A549 (cell line): ENCODE measurements at regions not wholly inside any gene's neighbourhood (a gene's known extent, or its start where the extent isn't known, plus 50 kb on each side); places are given as distances from the start of the nearest gene placed in this dataset.

Experiments used
- ATAC-seq, 2 experiments: fragments of 200-7000 bp in 1 of 2; fragments of >200 bp in 1 of 2; cut with Nextera tagmentation in 1 of 2; cut with Tn5 transposase in 1 of 2; 3 replicates each; pipeline versions ENCODE4 v1.8.0 to v1.9.1; 2018 to 2020; ENCODE audit warnings: mild to moderate bottlenecking in 1 of 2, moderate library complexity in 1 of 2
- CTCF ChIA-PET: fragments of 300-600 bp; sonication (Branson Sonifier 250); formaldehyde crosslinking; extraction: SDS; loops from one replicate; lab custom pipeline; 2021; ENCODE audit warnings: antibody characterized with exemption, inconsistent platforms; lab: Yijun Ruan, JAX
- POLR2A ChIA-PET: fragments of 350-600 bp; formaldehyde crosslinking; extraction: SDS; loops from one replicate; lab custom pipeline; 2021; ENCODE audit warnings: antibody characterized with exemption, inconsistent platforms; lab: Yijun Ruan, JAX
- DNase-seq, 2 experiments: peaks; one replicate each; pipeline versions ENCODE4 v3.0.0 to v3.0.0-alpha.2; 2011 to 2016; ENCODE audit warnings: low read depth in 1 of 2, low spot score in 1 of 2
- FAIRE-seq: peaks from 2 replicates; lab custom pipeline; 2011; peaks lifted over from hg19 to GRCh38; lab: Jason Lieb, UNC
- H3K27ac ChIP-seq, 2 experiments: fragments of >200 bp; sonication (Bioruptor Twin); formaldehyde crosslinking; 3 replicates each; pipeline ENCODE4 v1.5.1; 2016 to 2017
- H3K4me1 ChIP-seq: fragments of >200 bp; sonication (Bioruptor Twin); formaldehyde crosslinking; 3 replicates; pipeline ENCODE4 v1.6.1; 2016
- H3K4me2 ChIP-seq: fragments of >200 bp; sonication (Bioruptor Twin); formaldehyde crosslinking; 3 replicates; pipeline ENCODE4 v1.6.1; 2016
- H3K4me3 ChIP-seq: fragments of >200 bp; sonication (Bioruptor Twin); formaldehyde crosslinking; 3 replicates; pipeline ENCODE4 v1.5.1; 2016
- H3K9me3 ChIP-seq: fragments of >200 bp; sonication (Bioruptor Twin); formaldehyde crosslinking; 3 replicates; pipeline ENCODE4 v1.6.1; 2016
- BHLHE40 ChIP-seq: IDR thresholded peaks from 2 replicates; pipeline ENCODE4 v1.6.1; 2012; ENCODE audit warnings: low read depth, low read length, inconsistent platforms
- CBX2 ChIP-seq: fragments of 200-600 bp; sonication (generic); IDR thresholded peaks from 2 replicates; pipeline ENCODE4 v1.6.1; 2016; ENCODE audit warnings: low read depth, mild to moderate bottlenecking, borderline replicate concordance
- CBX8 ChIP-seq: fragments of 200-600 bp; sonication (generic); IDR thresholded peaks from 2 replicates; pipeline ENCODE4 v1.6.1; 2016
- CEBPB ChIP-seq, 2 experiments: fragments of >200 bp in 1 of 2; sonication (Bioruptor Twin) in 1 of 2; formaldehyde crosslinking in 1 of 2; IDR thresholded peaks; 2 replicates each; pipeline ENCODE4 v1.6.1; 2012 to 2016
- CHD2 ChIP-seq: fragments of 150-350 bp; IDR thresholded peaks from 2 replicates; pipeline ENCODE4 v1.6.1; 2014; ENCODE audit warnings: low read length; ENCODE audit not compliant: partially characterized antibody
- CHD4 ChIP-seq: fragments of 200-600 bp; sonication (generic); IDR thresholded peaks from 2 replicates; pipeline ENCODE4 v1.6.1; 2016; ENCODE audit warnings: antibody characterized with exemption, mild to moderate bottlenecking, borderline replicate concordance
- EHF ChIP-seq: fragments of 250-450 bp; sonication (Bioruptor Pico); IDR thresholded peaks from 2 replicates; pipeline ENCODE4 v1.5.0; 2020; ENCODE audit warnings: mild to moderate bottlenecking
- ESRRA ChIP-seq: fragments of 150-350 bp; IDR thresholded peaks from 2 replicates; pipeline ENCODE4 v1.6.1; 2014; ENCODE audit warnings: mild to moderate bottlenecking, low read length, borderline replicate concordance
- FOSB ChIP-seq: fragments of 250-450 bp; sonication (Bioruptor Pico); IDR thresholded peaks from 2 replicates; pipeline ENCODE4 v1.5.0; 2020; ENCODE audit warnings: mild to moderate bottlenecking, moderate library complexity
- FOXS1 ChIP-seq: fragments of 250-450 bp; sonication (Bioruptor Pico); IDR thresholded peaks from 2 replicates; pipeline ENCODE4 v1.5.0; 2020; ENCODE audit warnings: mild to moderate bottlenecking, moderate library complexity
- GATA3 ChIP-seq: IDR thresholded peaks from 2 replicates; pipeline ENCODE4 v1.6.1; 2012; ENCODE audit warnings: borderline replicate concordance
- HEYL ChIP-seq: fragments of 250-450 bp; sonication (Bioruptor Pico); IDR thresholded peaks from 2 replicates; pipeline ENCODE4 v1.8.0; 2021; ENCODE audit warnings: mild to moderate bottlenecking, moderate library complexity
- HOXA7 ChIP-seq: fragments of 250-450 bp; sonication (Bioruptor Pico); IDR thresholded peaks from 2 replicates; pipeline ENCODE4 v1.5.0; 2020; ENCODE audit warnings: mild to moderate bottlenecking, moderate library complexity
- JUN ChIP-seq, 2 experiments: fragments of >200 bp; sonication (Bioruptor Twin); formaldehyde crosslinking; IDR thresholded peaks; 2 replicates in 1 of 2; 3 replicates in 1 of 2; pipeline ENCODE4 v1.6.1; 2016 to 2017
- KDM5A ChIP-seq: fragments of 200-600 bp; sonication (generic); IDR thresholded peaks from 2 replicates; pipeline ENCODE4 v1.6.1; 2016; ENCODE audit warnings: antibody characterized with exemption, mild to moderate bottlenecking
- MAFK ChIP-seq: fragments of 450-650 bp; IDR thresholded peaks from 2 replicates; pipeline ENCODE4 v1.6.1; 2014; ENCODE audit not compliant: partially characterized antibody
- MAZ ChIP-seq: fragments of 150-350 bp; IDR thresholded peaks from 2 replicates; pipeline ENCODE4 v1.6.1; 2014; ENCODE audit warnings: antibody characterized with exemption, low read depth, low read length, borderline replicate concordance
- MYC ChIP-seq: IDR thresholded peaks from 2 replicates; pipeline ENCODE4 v1.6.1; 2012; ENCODE audit warnings: mild to moderate bottlenecking, inconsistent platforms, low read length, improper control_type of control experiment, borderline replicate concordance
- NR3C1 ChIP-seq: fragments of >200 bp; sonication (Bioruptor Twin); formaldehyde crosslinking; IDR thresholded peaks from 3 replicates; pipeline ENCODE4 v1.6.1; 2017
- RAD21 ChIP-seq, 2 experiments: fragments of >200 bp in 1 of 2; sonication (Bioruptor Twin) in 1 of 2; formaldehyde crosslinking in 1 of 2; IDR thresholded peaks in 1 of 2; conservative IDR thresholded peaks in 1 of 2; 2 replicates in 1 of 2; 3 replicates in 1 of 2; pipeline ENCODE4 v1.6.1; 2012 to 2018; ENCODE audit warnings: inconsistent platforms in 1 of 2
- RARB ChIP-seq: fragments of 250-450 bp; sonication (Bioruptor Pico); IDR thresholded peaks from 2 replicates; pipeline ENCODE4 v1.8.0; 2021; ENCODE audit warnings: mild to moderate bottlenecking, moderate library complexity
- TFCP2L1 ChIP-seq: fragments of 250-450 bp; sonication (Bioruptor Pico); IDR thresholded peaks from 2 replicates; pipeline ENCODE4 v1.5.0; 2021; ENCODE audit warnings: mild to moderate bottlenecking
- TP53 ChIP-seq: fragments of 250-450 bp; sonication (Bioruptor Pico); IDR thresholded peaks from 2 replicates; pipeline ENCODE4 v1.5.0; 2021; ENCODE audit warnings: mild to moderate bottlenecking, moderate library complexity
- ZNF302 ChIP-seq: fragments of 250-450 bp; sonication (Bioruptor Pico); IDR thresholded peaks from 2 replicates; pipeline ENCODE4 v1.9.0; 2021; ENCODE audit warnings: inconsistent platforms, mild to moderate bottlenecking, moderate library complexity
- ZSCAN20 ChIP-seq: fragments of 250-450 bp; sonication (Bioruptor Pico); IDR thresholded peaks from 2 replicates; pipeline ENCODE4 v1.8.0; 2022; ENCODE audit warnings: mild to moderate bottlenecking, moderate library complexity
- WGBS: methylation state at CpG from one replicate; pipeline ENCODE4 v1.1.6; 2017; ENCODE audit errors: missing lambda C conversion rate; 5-methylcytosine and 5-hydroxymethylcytosine counted together
- TF ChIP-seq, protein P1 (sequence below): fragments of >200 bp; sonication (Bioruptor Twin); formaldehyde crosslinking; IDR thresholded peaks from 3 replicates; pipeline ENCODE4 v1.5.1; 2016
- TF ChIP-seq, protein P2 (sequence below): fragments of 150-350 bp; IDR thresholded peaks from 2 replicates; pipeline ENCODE4 v1.6.1; 2014; ENCODE audit warnings: low read depth, mild to moderate bottlenecking, low read length

GRCh38 chr5:124511791-124512190 is 234.6 kb downstream of the ZNF608 start (continued):
- TF ChIP-seq MYC = no peak

DNA sequence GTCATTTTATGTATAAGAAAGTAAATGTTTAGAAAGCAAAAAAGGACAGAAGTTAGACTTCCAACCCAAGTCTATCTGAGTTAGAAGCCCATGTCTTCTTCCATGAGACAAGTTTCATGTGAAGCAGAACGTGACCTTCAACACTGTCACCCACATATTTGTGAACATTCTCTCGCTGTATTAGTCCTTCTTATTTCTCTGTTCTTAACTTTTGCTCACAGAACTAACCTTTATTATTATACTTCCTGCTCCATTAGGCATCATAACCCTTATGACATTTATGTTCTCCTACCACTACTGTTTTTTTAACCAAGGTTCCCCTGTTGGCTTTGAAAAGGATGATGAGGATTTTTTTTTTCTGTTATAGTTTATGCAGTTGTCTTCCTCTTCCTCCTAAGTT is 238.8 kb downstream of the ZNF608 start:
- TF ChIP-seq ZNF302 = no peak
- no peak for TF ChIP-seq CHD2
- TF ChIP-seq ZSCAN20 (CRISPR knock-in tag) = no peak
- TF ChIP-seq HOXA7 = no peak
- no peak for TF ChIP-seq RARB (CRISPR knock-in tag)
- TF ChIP-seq MAZ = no peak
- no peak for TF ChIP-seq EHF (CRISPR knock-in tag)
- TF ChIP-seq NR3C1 = no peak
- no peak for TF ChIP-seq GATA3
- TF ChIP-seq MAFK = no peak
- TF ChIP-seq, protein P1, sequence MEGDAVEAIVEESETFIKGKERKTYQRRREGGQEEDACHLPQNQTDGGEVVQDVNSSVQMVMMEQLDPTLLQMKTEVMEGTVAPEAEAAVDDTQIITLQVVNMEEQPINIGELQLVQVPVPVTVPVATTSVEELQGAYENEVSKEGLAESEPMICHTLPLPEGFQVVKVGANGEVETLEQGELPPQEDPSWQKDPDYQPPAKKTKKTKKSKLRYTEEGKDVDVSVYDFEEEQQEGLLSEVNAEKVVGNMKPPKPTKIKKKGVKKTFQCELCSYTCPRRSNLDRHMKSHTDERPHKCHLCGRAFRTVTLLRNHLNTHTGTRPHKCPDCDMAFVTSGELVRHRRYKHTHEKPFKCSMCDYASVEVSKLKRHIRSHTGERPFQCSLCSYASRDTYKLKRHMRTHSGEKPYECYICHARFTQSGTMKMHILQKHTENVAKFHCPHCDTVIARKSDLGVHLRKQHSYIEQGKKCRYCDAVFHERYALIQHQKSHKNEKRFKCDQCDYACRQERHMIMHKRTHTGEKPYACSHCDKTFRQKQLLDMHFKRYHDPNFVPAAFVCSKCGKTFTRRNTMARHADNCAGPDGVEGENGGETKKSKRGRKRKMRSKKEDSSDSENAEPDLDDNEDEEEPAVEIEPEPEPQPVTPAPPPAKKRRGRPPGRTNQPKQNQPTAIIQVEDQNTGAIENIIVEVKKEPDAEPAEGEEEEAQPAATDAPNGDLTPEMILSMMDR = no peak
- no peak for TF ChIP-seq FOSB (CRISPR knock-in tag)
- TF ChIP-seq CBX8 = no peak
- no peak for TF ChIP-seq ESRRA
- no peak for TF ChIP-seq FOXS1 (CRISPR knock-in tag)
- no peak for TF ChIP-seq RAD21 (conservative IDR thresholded peaks at IDR 0.05 in 1 of 2, IDR thresholded peaks at IDR 0.05 in 1 of 2)
- TF ChIP-seq TFCP2L1 (CRISPR knock-in tag) = no peak
- no peak for DNase-seq
- ATAC-seq = no peak
- Histone ChIP-seq H3K27ac (no peak overlapping the region), H3K4me1 (no peaks in the 10 kb centered on the region), H3K4me3 (no peak overlapping the region), H3K4me2 (no peak overlapping the region), H3K9me3 (no peaks in the 10 kb centered on the region)
- ChIA-PET POLR2A (no interaction called here), CTCF (no interaction called here)
- WGBS = 69% methylated on average over 2 of the region's 2 CpGs
- no peak for FAIRE-seq

GRCh38 chr5:124504081-124504916 is 242.1 kb downstream of the ZNF608 start:
- FAIRE-seq = no peak
- no peaks in the 10 kb centered on the region for H3K9me3 ChIP-seq
- CTCF ChIA-PET = interaction anchor here (0.5 kb wide), 1 partner anchor 285 kb away, joined by 3 read pairs; no protein-coding TSS in a partner anchor
- DNase-seq = no peak
- no peak overlapping the region for H3K4me2 ChIP-seq
- TF ChIP-seq MAZ (no peak), CBX2 (no peak), KDM5A (no peak), TFCP2L1 (CRISPR knock-in tag) (no peak), CEBPB (IDR thresholded peaks at IDR 0.05) (no peak), ESRRA (no peak), ZNF302 (no peak), ZSCAN20 (CRISPR knock-in tag) (no peak), JUN (IDR thresholded peaks at IDR 0.05) (no peak), TP53 (CRISPR knock-in tag) (no peak), CHD4 (no peak), RARB (CRISPR knock-in tag) (no peak), HEYL (CRISPR knock-in tag) (no peak), BHLHE40 (no peak), FOXS1 (CRISPR knock-in tag) (no peak), HOXA7 (no peak)
- TF ChIP-seq, protein P2, sequence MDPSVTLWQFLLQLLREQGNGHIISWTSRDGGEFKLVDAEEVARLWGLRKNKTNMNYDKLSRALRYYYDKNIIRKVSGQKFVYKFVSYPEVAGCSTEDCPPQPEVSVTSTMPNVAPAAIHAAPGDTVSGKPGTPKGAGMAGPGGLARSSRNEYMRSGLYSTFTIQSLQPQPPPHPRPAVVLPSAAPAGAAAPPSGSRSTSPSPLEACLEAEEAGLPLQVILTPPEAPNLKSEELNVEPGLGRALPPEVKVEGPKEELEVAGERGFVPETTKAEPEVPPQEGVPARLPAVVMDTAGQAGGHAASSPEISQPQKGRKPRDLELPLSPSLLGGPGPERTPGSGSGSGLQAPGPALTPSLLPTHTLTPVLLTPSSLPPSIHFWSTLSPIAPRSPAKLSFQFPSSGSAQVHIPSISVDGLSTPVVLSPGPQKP = no peak
- TF ChIP-seq, all 56 proteins: peak for 0
- Histone ChIP-seq H3K4me3 (no peak overlapping the region), H3K27ac (no peak overlapping the region), H3K4me1 (no peaks in the 10 kb centered on the region)
- WGBS = 78% methylated on average over 4 of the region's 4 CpGs
- POLR2A ChIA-PET = no interaction called here
- ATAC-seq = no peak
